Thoracic aorta (tissue), 2 donors: ENCODE measurements at regions not wholly inside any gene's neighbourhood (a gene's known extent, or its start where the extent isn't known, plus 50 kb on each side); places are given as distances from the start of the nearest gene placed in this dataset.

ENCODE experiments used
- ATAC-seq: fragments of 150-250 bp; one replicate; pipeline ENCODE4 v1.8.0; 2017; ENCODE audit warnings: low read depth; ENCODE audit not compliant: insufficient number of reproducible peaks, low FRiP score
- DNase-seq: peaks from one replicate; pipeline ENCODE4 v3.0.0-alpha.2; 2020; ENCODE audit warnings: low spot score
- H3K27ac ChIP-seq, 2 donors: fragments of 200-600 bp; sonication (generic); 1 replicate in 1 of 2; 2 replicates in 1 of 2; pipeline ENCODE4 v1.5.1; 2016; ENCODE audit warnings: mild to moderate bottlenecking in 2 of 2, moderate library complexity in 2 of 2
- H3K27me3 ChIP-seq: fragments of 200-600 bp; sonication (generic); replicated peaks from 2 replicates; pipeline ENCODE4 v1.6.0; 2016; ENCODE audit warnings: mild to moderate bottlenecking; ENCODE audit not compliant: insufficient read depth
- H3K36me3 ChIP-seq: fragments of 200-600 bp; sonication (generic); one replicate; pipeline ENCODE4 v1.5.1; 2016
- H3K4me1 ChIP-seq, 2 donors: fragments of 200-600 bp; sonication (generic); 1 replicate in 1 of 2; 2 replicates in 1 of 2; pipeline versions ENCODE4 v1.5.1 to v1.6.0; 2016; ENCODE audit warnings: low read depth in 2 of 2, mild to moderate bottlenecking in 1 of 2; ENCODE audit not compliant: control insufficient read depth in 1 of 2
- H3K4me3 ChIP-seq: fragments of 200-600 bp; sonication (generic); 2 replicates; pipeline ENCODE4 v1.5.1; 2016; ENCODE audit warnings: mild to moderate bottlenecking
- H3K9me3 ChIP-seq: fragments of 200-600 bp; sonication (generic); 2 replicates; pipeline ENCODE4 v1.5.1; 2016
- CTCF ChIP-seq: fragments of 200-600 bp; sonication (generic); IDR thresholded peaks from one replicate; pipeline ENCODE4 v1.5.1; 2019; ENCODE audit warnings: antibody characterized with exemption

- ATAC-seq (no peak), DNase-seq (no peak)
- H3K36me3 ChIP-seq: no peaks in the 10 kb centered on the region
- H3K27ac ChIP-seq: no peak overlapping the region
- no peaks in the 10 kb centered on the region for H3K9me3 ChIP-seq
- no peak overlapping the region for H3K4me3 ChIP-seq
- H3K27me3 ChIP-seq: no peaks in the 10 kb centered on the region
- no peak for TF ChIP-seq CTCF
- peaks cover 0 to 4% of the 10 kb centered on the region in 2 donors for H3K4me1 ChIP-seq
Measured at GRCh38 chr1:221157026-221157761, 278.0 kb downstream of the HLX start.

- TF ChIP-seq CTCF: no peak
- no peak for ATAC-seq
- Histone ChIP-seq H3K4me1 (peaks cover 3 to 6% of the 10 kb centered on the region in 2 donors), H3K4me3 (no peak overlapping the region), H3K36me3 (no peaks in the 10 kb centered on the region), H3K27me3 (no peaks in the 10 kb centered on the region), H3K27ac (no peak overlapping the region), H3K9me3 (no peaks in the 10 kb centered on the region)
- no peak for DNase-seq
Measured at GRCh38 chr1:221159608-221160007, 280.4 kb downstream of the HLX start.

- ATAC-seq: peak; percentile 29
- H3K4me3 ChIP-seq: no peak overlapping the region
- H3K4me1 ChIP-seq: peaks cover 3 to 14% of the 10 kb centered on the region in 2 donors
- H3K9me3 ChIP-seq: no peaks in the 10 kb centered on the region
- no peaks in the 10 kb centered on the region for H3K27me3 ChIP-seq
- H3K36me3 ChIP-seq: no peaks in the 10 kb centered on the region
- no peak overlapping the region for H3K27ac ChIP-seq
- TF ChIP-seq CTCF: no peak
- DNase-seq: no peak
Measured at GRCh38 chr1:221161571-221162041, 282.4 kb downstream of the HLX start.

- no peak for TF ChIP-seq CTCF
- no peak overlapping the region for H3K27ac ChIP-seq
- H3K4me1 ChIP-seq: peaks cover 3 to 14% of the 10 kb centered on the region in 2 donors
- H3K36me3 ChIP-seq: no peaks in the 10 kb centered on the region
- no peak overlapping the region for H3K4me3 ChIP-seq
- no peaks in the 10 kb centered on the region for H3K27me3 ChIP-seq
- DNase-seq (no peak), ATAC-seq (no peak)
- no peaks in the 10 kb centered on the region for H3K9me3 ChIP-seq
Measured at GRCh38 chr1:221162352-221162751, 283.1 kb downstream of the HLX start.

- H3K4me1 ChIP-seq: peaks cover 3 to 14% of the 10 kb centered on the region in 2 donors
- no peak for TF ChIP-seq CTCF
- H3K27ac ChIP-seq: no peak overlapping the region
Measured at GRCh38 chr1:221162939-221163338, 283.7 kb downstream of the HLX start.

More at GRCh38 chr1:221162939-221163338, 283.7 kb downstream of the HLX start:
- no peak for ATAC-seq
- DNase-seq: no peak
- Histone ChIP-seq H3K36me3 (no peaks in the 10 kb centered on the region), H3K4me3 (no peak overlapping the region), H3K9me3 (no peaks in the 10 kb centered on the region), H3K27me3 (no peaks in the 10 kb centered on the region)
